Keratinocyte (primary cell): ENCODE measurements at regions not wholly inside any gene's neighbourhood (a gene's known extent, or its start where the extent isn't known, plus 50 kb on each side); places are given as distances from the start of the nearest gene placed in this dataset.

Experiments used
- DNase-seq: peaks from one replicate; pipeline ENCODE4 v3.0.0-alpha.2; 2011; ENCODE audit warnings: low read depth, missing footprints, low spot score
- FAIRE-seq: peaks from 2 replicates; lab custom pipeline; 2011; peaks lifted over from hg19 to GRCh38; lab: Jason Lieb, UNC
- H2AFZ ChIP-seq: 2 replicates; pipeline ENCODE4 v1.6.0; 2012; ENCODE audit warnings: low read length, control low read depth, inconsistent platforms; ENCODE audit not compliant: control insufficient read depth
- H3K27ac ChIP-seq: 2 replicates; pipeline ENCODE4 v1.5.1; 2011; ENCODE audit warnings: low read length; ENCODE audit not compliant: control insufficient read depth, insufficient read depth
- H3K27me3 ChIP-seq: 3 replicates; pipeline ENCODE4 v1.6.0; 2011; ENCODE audit warnings: low read length; ENCODE audit not compliant: control insufficient read depth, insufficient read depth; ENCODE audit errors: extremely low read depth
- H3K36me3 ChIP-seq, 2 experiments: 2 replicates in 1 of 2; 3 replicates in 1 of 2; pipeline ENCODE4 v1.5.1; 2011; ENCODE audit warnings: low read length in 2 of 2, mild to moderate bottlenecking in 1 of 2; ENCODE audit not compliant: control insufficient read depth in 2 of 2, insufficient read depth in 2 of 2; ENCODE audit errors: extremely low read depth in 1 of 2
- H3K4me1 ChIP-seq: 3 replicates; pipeline ENCODE4 v1.5.1; 2011; ENCODE audit warnings: low read length; ENCODE audit not compliant: control insufficient read depth, insufficient read depth; ENCODE audit errors: extremely low read depth
- H3K4me2 ChIP-seq: 3 replicates; pipeline ENCODE4 v1.6.0; 2011; ENCODE audit warnings: low read depth, low read length; ENCODE audit not compliant: control insufficient read depth, insufficient read depth; ENCODE audit errors: extremely low read depth
- H3K4me3 ChIP-seq, 3 experiments: fragments of 200-600 bp in 1 of 3; sonication (generic) in 1 of 3; 2 replicates in 2 of 3; 3 replicates in 1 of 3; pipeline ENCODE4 v1.5.1; 2011 to 2016; ENCODE audit warnings: low read length in 3 of 3, mild to moderate bottlenecking in 3 of 3, control low read depth in 2 of 3, inconsistent platforms in 1 of 3, low read depth in 1 of 3, mixed read lengths in 1 of 3, mixed run types in 1 of 3, moderate library complexity in 1 of 3; ENCODE audit not compliant: control insufficient read depth in 2 of 3, insufficient read depth in 2 of 3; ENCODE audit errors: extremely low read depth in 1 of 3
- H3K79me2 ChIP-seq: 2 replicates; pipeline ENCODE4 v1.6.0; 2012; ENCODE audit warnings: low read length; ENCODE audit not compliant: control insufficient read depth, insufficient read depth
- H3K9ac ChIP-seq: 3 replicates; pipeline ENCODE4 v1.6.0; 2011; ENCODE audit warnings: low read length; ENCODE audit not compliant: control insufficient read depth, insufficient read depth; ENCODE audit errors: extremely low read depth
- H3K9me1 ChIP-seq: 3 replicates; pipeline ENCODE4 v1.6.0; 2011; ENCODE audit warnings: low read length; ENCODE audit not compliant: control insufficient read depth, insufficient read depth; ENCODE audit errors: extremely low read depth
- H3K9me3 ChIP-seq: 2 replicates; pipeline ENCODE4 v1.5.1; 2012; ENCODE audit warnings: low read depth, low read length; ENCODE audit not compliant: control insufficient read depth
- H4K20me1 ChIP-seq: 3 replicates; pipeline ENCODE4 v1.6.0; 2011; ENCODE audit warnings: low read length; ENCODE audit not compliant: control insufficient read depth, insufficient read depth; ENCODE audit errors: extremely low read depth
- EZH2 ChIP-seq: IDR thresholded peaks from one replicate; pipeline ENCODE4 v1.6.1; 2012; ENCODE audit warnings: inconsistent platforms, mild to moderate bottlenecking, low read length, moderate library complexity
- dilution Hi-C: fragments of 300-500 bp; cut with MboI; formaldehyde crosslinking; loops from one replicate; pipeline ENCODE4 v1.7.0; 2020; ENCODE audit warnings: low sequenced_read_pairs; ENCODE audit not compliant: extremely low pct_ligation_motif_present
- TF ChIP-seq, protein P1 (sequence below), 3 experiments: IDR thresholded peaks in 1 of 3; conservative IDR thresholded peaks in 1 of 3; optimal IDR thresholded peaks in 1 of 3; 2 replicates in 2 of 3; 3 replicates in 1 of 3; pipeline versions ENCODE3 to v1.5.1; 2011; ENCODE audit warnings: low read length in 3 of 3, mild to moderate bottlenecking in 3 of 3, moderate library complexity in 2 of 3, control low read depth in 1 of 3, inconsistent platforms in 1 of 3; ENCODE audit not compliant: insufficient read depth in 2 of 3; ENCODE audit errors: extremely low read depth in 1 of 3

DNA sequence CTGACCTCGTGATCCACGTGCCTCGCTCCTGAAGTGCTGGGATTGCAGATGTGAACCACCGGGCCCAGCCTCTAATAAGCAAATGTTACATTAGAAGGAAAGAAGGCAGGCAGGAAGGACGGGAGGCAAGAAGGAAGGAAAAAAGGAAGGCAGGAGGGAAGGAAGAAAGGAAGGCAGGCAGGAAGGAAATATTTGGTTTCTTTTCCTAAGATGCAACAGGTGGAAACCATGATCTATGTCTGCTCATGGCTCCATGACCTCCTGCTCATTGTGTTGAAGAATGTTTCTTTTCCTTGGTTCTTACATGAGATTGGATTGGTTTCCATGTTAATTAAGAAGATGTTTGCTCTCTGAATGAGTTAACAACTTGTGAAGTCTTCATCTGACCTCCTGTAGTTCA is 91.8 kb upstream of the SNX9 start:
- dilution Hi-C loops = no loop called here
- FAIRE-seq = no peak

DNA sequence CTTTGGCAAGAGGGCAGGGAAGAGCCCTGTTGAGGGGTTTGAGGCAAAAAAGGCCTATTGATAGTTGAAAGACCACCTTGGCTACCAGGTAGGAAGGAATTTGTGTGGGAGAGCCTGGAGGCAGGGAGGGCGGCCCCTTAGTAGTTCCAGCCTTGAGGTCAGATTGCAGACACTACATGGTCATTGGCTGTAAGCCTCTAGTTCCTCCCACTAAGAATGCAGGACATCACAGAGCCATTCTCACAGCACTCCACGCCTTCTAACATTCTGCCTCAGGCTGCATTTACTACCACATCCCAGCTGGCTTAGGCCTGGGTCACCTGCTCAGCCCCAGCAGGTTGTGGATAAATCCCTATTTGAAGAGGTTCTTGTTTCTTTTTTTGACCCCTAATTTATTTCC is 91.0 kb upstream of the SNX9 start:
- DNase-seq (no peak), FAIRE-seq (no peak)
- H3K79me2 ChIP-seq = no peaks in the 10 kb centered on the region
- no peaks in the 10 kb centered on the region for H3K9me1 ChIP-seq
- H3K4me1 ChIP-seq = no peaks in the 10 kb centered on the region
- no peaks in the 10 kb centered on the region for H3K27me3 ChIP-seq
- H3K4me2 ChIP-seq = no peak overlapping the region
- H2AFZ ChIP-seq = no peak overlapping the region
- TF ChIP-seq, protein P1, sequence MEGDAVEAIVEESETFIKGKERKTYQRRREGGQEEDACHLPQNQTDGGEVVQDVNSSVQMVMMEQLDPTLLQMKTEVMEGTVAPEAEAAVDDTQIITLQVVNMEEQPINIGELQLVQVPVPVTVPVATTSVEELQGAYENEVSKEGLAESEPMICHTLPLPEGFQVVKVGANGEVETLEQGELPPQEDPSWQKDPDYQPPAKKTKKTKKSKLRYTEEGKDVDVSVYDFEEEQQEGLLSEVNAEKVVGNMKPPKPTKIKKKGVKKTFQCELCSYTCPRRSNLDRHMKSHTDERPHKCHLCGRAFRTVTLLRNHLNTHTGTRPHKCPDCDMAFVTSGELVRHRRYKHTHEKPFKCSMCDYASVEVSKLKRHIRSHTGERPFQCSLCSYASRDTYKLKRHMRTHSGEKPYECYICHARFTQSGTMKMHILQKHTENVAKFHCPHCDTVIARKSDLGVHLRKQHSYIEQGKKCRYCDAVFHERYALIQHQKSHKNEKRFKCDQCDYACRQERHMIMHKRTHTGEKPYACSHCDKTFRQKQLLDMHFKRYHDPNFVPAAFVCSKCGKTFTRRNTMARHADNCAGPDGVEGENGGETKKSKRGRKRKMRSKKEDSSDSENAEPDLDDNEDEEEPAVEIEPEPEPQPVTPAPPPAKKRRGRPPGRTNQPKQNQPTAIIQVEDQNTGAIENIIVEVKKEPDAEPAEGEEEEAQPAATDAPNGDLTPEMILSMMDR (optimal IDR thresholded peaks at IDR 0.05 in 1 of 3, IDR thresholded peaks at IDR 0.05 in 1 of 3, conservative IDR thresholded peaks at IDR 0.05 in 1 of 3; ENCODE audit: extremely low read depth in 1 of 3, insufficient read depth in 2 of 3, low read length in 3 of 3) = no peak
- no peak for TF ChIP-seq EZH2
- no peak overlapping the region for H3K4me3 ChIP-seq
- no peaks in the 10 kb centered on the region for H3K9me3 ChIP-seq
- no peaks in the 10 kb centered on the region for H4K20me1 ChIP-seq
- dilution Hi-C loops = no loop called here
- no peak overlapping the region for H3K9ac ChIP-seq
- H3K36me3 ChIP-seq = no peaks in the 10 kb centered on the region
- H3K27ac ChIP-seq = no peak overlapping the region

More for the DNA sequence above, 91.8 kb upstream of the SNX9 start:
- no peak for DNase-seq
- Histone ChIP-seq H3K4me2 (no peak overlapping the region), H3K27ac (no peak overlapping the region), H3K36me3 (no peaks in the 10 kb centered on the region), H3K27me3 (no peaks in the 10 kb centered on the region), H3K4me3 (no peak overlapping the region), H3K9ac (no peak overlapping the region), H4K20me1 (no peaks in the 10 kb centered on the region), H3K79me2 (no peaks in the 10 kb centered on the region), H3K9me3 (no peaks in the 10 kb centered on the region), H2AFZ (no peak overlapping the region), H3K4me1 (no peaks in the 10 kb centered on the region), H3K9me1 (no peaks in the 10 kb centered on the region)
- no peak for TF ChIP-seq EZH2
- TF ChIP-seq, protein P1 (optimal IDR thresholded peaks at IDR 0.05 in 1 of 3, IDR thresholded peaks at IDR 0.05 in 1 of 3, conservative IDR thresholded peaks at IDR 0.05 in 1 of 3; ENCODE audit: extremely low read depth in 1 of 3, insufficient read depth in 2 of 3, low read length in 3 of 3) = no peak
